ENCODE measurements at regions not wholly inside any gene's neighbourhood (a gene's known extent, or its start where the extent isn't known, plus 50 kb on each side); places are given as distances from the start of the nearest gene placed in this dataset.

GRCh38 chr2:139162957-139163356, 382.8 kb upstream of the NXPH2 start:
- TF ChIP-seq, protein P1, sequence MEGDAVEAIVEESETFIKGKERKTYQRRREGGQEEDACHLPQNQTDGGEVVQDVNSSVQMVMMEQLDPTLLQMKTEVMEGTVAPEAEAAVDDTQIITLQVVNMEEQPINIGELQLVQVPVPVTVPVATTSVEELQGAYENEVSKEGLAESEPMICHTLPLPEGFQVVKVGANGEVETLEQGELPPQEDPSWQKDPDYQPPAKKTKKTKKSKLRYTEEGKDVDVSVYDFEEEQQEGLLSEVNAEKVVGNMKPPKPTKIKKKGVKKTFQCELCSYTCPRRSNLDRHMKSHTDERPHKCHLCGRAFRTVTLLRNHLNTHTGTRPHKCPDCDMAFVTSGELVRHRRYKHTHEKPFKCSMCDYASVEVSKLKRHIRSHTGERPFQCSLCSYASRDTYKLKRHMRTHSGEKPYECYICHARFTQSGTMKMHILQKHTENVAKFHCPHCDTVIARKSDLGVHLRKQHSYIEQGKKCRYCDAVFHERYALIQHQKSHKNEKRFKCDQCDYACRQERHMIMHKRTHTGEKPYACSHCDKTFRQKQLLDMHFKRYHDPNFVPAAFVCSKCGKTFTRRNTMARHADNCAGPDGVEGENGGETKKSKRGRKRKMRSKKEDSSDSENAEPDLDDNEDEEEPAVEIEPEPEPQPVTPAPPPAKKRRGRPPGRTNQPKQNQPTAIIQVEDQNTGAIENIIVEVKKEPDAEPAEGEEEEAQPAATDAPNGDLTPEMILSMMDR (conservative IDR thresholded peaks at IDR 0.05; ENCODE audit: low read depth, low read length), result no peak
- no peak for DNase-seq (ENCODE audit: low read depth)
- H3K4me3 ChIP-seq (ENCODE audit: low read length), result no peak overlapping the region

DNA sequence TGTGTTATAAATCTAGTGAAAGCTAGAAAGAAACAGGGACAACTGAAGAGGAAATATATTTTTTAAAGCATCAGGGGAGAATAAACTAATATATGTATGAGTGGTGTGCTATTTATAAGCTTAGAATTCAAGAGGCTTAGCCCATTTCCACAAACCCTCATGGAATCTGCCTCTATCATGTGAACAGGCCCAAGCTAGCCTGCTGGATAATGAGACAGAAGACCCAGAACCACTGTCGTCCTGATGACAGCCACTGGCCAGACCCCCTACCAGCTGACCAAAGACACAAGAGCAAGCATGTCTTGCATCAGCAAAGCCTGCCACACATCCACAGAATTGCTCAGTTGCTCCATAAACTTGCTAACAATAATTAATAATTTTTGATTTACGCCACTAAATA, 382.3 kb upstream of the NXPH2 start:
- no peak overlapping the region for H3K4me3 ChIP-seq (ENCODE audit: low read length)
- DNase-seq (ENCODE audit: low read depth), result no peak
- TF ChIP-seq, protein P1 (conservative IDR thresholded peaks at IDR 0.05; ENCODE audit: low read depth, low read length), result no peak

DNA sequence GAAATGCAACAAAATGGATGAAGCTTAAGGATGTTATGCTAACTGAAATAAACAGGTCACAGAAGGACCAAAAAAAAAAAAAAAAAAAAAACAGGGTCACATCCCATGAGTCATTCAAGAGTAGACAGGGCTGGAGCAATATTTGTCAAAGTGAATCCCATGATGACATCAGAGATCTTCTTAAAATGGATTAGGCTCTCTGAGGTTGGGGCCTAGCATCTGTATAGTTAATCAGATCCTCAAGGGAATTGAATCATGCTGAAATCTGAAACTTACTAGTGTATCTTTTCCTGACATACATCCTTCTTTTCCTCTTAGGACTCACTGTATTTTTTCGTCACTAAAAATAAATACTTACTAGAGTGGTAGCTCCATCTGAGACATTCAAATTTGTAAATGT, 380.6 kb upstream of the NXPH2 start:
- no peak for DNase-seq (ENCODE audit: low read depth)
- no peak overlapping the region for H3K4me3 ChIP-seq (ENCODE audit: low read length)
- TF ChIP-seq, protein P1 (conservative IDR thresholded peaks at IDR 0.05; ENCODE audit: low read depth, low read length), result no peak

DNA sequence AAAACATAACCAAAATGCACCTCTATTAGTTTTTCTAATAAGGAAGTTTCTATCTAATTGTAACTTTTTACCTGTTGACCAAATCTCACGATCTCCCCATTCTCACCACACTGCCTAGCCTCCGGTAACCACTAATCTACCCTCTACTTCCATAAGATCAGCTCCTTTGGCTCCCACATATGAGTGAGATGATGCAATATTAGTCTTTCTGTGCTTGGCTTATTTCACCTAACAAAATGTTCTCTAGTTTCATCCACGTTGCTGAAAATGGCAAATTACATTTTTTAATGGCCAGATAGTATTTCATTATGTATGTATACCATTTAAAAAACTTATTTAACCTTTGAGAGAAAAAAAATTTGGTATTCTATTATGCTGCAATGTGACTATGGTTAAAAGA, 379.0 kb upstream of the NXPH2 start:
- DNase-seq (ENCODE audit: low read depth), result no peak
- H3K4me3 ChIP-seq (ENCODE audit: low read length), result no peak overlapping the region
- TF ChIP-seq, protein P1 (conservative IDR thresholded peaks at IDR 0.05; ENCODE audit: low read depth, low read length), result no peak

- TF ChIP-seq, protein P1 (conservative IDR thresholded peaks at IDR 0.05; ENCODE audit: low read depth, low read length), result no peak
- no peak for DNase-seq (ENCODE audit: low read depth)
- no peak overlapping the region for H3K4me3 ChIP-seq (ENCODE audit: low read length)
Measured at GRCh38 chr2:139156730-139157129, 376.5 kb upstream of the NXPH2 start.

- TF ChIP-seq, protein P1 (conservative IDR thresholded peaks at IDR 0.05; ENCODE audit: low read depth, low read length), result no peak
- DNase-seq (ENCODE audit: low read depth), result peak; percentile 74
Measured at GRCh38 chr2:139155991-139156390, 375.8 kb upstream of the NXPH2 start.

DNA sequence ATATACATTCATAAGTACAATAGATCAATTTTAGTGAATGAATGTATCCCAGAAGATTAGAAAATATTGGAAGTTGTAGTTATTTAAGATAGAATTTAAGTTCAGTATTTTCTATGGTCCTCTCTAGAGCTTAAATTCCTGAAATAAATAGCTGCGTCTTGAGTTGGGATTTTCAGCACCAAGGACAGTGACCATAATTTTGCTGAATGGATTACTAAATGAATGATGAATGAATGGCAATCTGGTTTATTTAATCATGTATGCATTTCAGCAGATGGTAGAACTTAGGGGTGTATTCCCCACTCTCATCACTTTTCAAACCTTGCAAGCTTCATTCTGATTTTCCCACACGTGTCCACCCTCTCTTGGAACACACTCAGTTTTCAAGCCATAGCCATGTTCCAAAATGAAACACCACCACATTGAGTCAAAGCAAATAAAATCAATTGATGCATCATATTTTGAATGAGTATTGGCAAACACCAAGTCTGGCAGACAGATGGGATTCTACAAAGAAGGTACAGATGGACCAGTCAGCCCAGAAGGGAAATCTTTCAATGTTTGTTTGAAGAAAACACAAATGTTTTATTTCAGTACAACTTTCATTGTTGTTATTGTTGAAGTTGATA, 362.2 kb upstream of the NXPH2 start:
- H3K4me3 ChIP-seq (ENCODE audit: low read length), result no peak overlapping the region
- TF ChIP-seq, protein P1 (conservative IDR thresholded peaks at IDR 0.05; ENCODE audit: low read depth, low read length), result no peak
- no peak for DNase-seq (ENCODE audit: low read depth)

More at GRCh38 chr2:139155991-139156390, 375.8 kb upstream of the NXPH2 start:
- no peak overlapping the region for H3K4me3 ChIP-seq (ENCODE audit: low read length)

Measured in retinal pigment epithelial cell (primary cell).